Fibroblast of the aortic adventitia (primary cell): ENCODE measurements at regions not wholly inside any gene's neighbourhood (a gene's known extent, or its start where the extent isn't known, plus 50 kb on each side); places are given as distances from the start of the nearest gene placed in this dataset.

Experiments used
- DNase-seq: peaks from one replicate; pipeline ENCODE4 v3.0.0-alpha.2; 2010; ENCODE audit warnings: low read depth
- H3K4me3 ChIP-seq: 2 replicates; pipeline ENCODE4 v1.5.1; 2011; ENCODE audit warnings: low read depth, mild to moderate bottlenecking, control low read depth, low read length, moderate library complexity
- TF ChIP-seq, protein P1 (sequence below): IDR thresholded peaks from 2 replicates; pipeline ENCODE4 v1.5.1; 2011; ENCODE audit warnings: mild to moderate bottlenecking, low read length, control low read depth, inconsistent platforms; ENCODE audit not compliant: insufficient read depth

DNA sequence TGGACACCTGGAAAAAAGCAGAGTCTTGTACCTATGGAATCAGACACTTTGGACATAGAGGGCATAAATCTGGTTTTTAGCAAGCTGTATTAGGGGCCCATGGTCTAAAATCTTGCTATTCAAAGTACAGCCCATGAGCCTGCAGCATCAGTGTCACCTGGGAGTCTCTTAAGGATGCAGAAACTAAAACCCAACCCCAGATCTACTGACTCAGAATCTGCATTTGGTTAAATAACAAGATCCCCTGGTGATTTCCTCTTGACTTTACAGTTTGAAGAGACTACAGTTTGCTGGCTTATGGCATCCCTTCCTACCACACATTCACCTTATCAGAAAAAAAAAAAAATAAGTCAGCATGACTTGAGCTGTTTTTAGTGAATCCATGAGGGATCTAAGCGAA is 74.9 kb upstream of the NR2F2 start:
- TF ChIP-seq, protein P1, sequence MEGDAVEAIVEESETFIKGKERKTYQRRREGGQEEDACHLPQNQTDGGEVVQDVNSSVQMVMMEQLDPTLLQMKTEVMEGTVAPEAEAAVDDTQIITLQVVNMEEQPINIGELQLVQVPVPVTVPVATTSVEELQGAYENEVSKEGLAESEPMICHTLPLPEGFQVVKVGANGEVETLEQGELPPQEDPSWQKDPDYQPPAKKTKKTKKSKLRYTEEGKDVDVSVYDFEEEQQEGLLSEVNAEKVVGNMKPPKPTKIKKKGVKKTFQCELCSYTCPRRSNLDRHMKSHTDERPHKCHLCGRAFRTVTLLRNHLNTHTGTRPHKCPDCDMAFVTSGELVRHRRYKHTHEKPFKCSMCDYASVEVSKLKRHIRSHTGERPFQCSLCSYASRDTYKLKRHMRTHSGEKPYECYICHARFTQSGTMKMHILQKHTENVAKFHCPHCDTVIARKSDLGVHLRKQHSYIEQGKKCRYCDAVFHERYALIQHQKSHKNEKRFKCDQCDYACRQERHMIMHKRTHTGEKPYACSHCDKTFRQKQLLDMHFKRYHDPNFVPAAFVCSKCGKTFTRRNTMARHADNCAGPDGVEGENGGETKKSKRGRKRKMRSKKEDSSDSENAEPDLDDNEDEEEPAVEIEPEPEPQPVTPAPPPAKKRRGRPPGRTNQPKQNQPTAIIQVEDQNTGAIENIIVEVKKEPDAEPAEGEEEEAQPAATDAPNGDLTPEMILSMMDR, result no peak
- H3K4me3 ChIP-seq, result no peak overlapping the region
- DNase-seq, result no peak

DNA sequence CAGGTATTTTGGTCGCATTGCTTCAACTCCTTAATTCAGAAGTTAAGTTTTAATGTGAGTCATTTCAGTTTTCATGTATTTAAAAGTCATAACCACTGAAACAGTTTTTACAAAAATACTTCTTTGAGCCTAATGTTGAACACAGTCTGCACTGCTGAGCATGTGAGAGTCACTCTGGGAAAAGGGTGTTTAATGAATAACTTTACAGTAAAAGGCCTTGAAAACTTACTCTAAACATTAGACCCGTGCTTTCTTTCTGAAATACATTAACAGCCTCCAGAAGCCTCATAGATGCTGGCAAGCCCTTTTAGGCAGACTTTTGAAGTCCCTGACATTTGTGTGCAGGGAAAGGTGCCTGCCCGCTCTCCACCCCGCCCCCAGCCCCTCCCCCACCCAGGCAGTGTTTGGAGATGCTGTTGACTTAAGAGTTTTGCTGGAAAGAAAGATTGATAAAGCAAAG is 68.9 kb upstream of the NR2F2 start:
- no peak overlapping the region for H3K4me3 ChIP-seq
- DNase-seq, result no peak
- TF ChIP-seq, protein P1, result no peak

DNA sequence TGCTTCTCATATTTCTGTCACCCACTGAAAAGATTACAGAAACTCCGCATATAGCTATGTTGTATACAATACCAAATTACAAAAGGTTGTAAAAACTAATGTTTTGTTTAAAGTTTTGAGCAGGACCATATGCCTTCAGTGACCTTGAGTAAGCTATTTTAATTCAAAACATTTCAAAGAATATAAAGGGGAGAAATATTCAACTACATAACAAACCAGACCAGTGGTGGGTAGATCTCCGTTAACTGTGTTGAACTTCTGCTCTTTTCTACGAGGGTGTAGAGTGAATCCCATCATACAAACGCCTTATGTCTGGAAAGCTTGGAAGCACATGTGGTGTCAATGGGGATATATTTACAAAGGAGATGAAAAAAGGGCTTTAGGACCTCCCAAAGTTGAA is 68.4 kb upstream of the NR2F2 start:
- TF ChIP-seq, protein P1, result no peak
- H3K4me3 ChIP-seq, result no peak overlapping the region
- DNase-seq, result no peak

DNA sequence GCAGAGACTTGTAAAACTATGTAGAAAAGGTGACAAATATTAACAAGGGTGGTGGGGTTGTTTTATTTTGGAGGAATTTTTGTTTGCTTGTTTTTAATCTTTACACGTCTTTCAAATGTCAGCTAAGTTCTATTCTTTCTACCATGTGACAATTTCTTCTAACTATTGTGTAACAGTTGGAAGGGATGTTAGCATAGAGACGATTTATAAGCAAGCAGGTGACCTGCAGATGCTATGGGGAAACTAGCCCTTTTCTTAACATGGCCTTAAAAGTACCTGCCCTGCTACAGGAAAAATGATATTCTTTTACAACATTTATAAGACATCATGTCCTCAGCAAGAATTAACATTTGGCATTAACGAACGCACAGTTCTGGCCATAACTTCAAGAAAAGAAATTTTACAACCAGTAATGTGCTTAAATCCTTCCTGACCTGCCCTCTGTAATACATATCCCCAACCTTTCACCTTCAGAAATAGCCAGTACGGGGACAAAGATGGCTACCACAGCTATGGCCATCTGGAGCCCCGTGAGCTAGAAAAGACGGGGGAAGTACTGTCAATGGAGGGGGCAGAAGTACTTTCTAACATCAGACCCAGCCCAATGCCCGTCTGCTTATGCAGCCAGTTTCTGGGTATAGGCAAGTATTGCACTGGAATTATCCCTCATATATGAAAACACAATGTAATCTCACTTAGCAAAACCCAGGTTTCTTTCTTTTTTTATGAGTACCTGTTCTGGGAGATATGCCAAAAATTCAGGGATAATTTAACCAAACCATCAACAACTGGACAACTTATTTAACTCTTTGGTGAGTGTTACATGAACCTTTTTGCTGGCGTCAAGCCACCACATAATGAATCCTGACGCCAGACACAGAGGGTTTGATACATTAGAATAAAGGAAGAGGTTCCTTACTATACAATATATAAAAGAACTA is 67.7 kb upstream of the NR2F2 start:
- no peak overlapping the region for H3K4me3 ChIP-seq
- DNase-seq, result no peak
- TF ChIP-seq, protein P1, result no peak

DNA sequence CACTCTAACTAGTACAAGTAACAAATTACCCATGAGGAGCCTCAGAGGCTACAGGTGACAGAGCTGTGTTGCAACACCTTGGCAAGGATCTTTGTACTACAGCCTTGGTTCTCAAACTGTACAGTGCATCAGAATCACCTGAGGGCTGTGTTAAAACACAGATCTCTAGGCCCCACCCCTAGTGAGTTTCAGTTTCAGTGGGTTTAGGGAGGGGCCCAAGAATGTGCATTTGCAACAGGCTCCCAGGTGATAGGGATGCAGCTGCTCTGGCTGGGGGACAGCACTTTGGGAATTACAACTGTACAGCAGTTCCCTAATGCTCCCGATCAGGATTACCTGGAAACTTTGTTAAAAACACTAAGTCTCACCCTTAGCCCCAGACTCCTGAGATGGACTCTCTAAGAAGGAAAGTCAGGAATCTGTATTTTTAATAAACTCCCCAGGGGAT is 66.1 kb upstream of the NR2F2 start:
- DNase-seq, result no peak
- H3K4me3 ChIP-seq, result no peak overlapping the region
- TF ChIP-seq, protein P1, result no peak

DNA sequence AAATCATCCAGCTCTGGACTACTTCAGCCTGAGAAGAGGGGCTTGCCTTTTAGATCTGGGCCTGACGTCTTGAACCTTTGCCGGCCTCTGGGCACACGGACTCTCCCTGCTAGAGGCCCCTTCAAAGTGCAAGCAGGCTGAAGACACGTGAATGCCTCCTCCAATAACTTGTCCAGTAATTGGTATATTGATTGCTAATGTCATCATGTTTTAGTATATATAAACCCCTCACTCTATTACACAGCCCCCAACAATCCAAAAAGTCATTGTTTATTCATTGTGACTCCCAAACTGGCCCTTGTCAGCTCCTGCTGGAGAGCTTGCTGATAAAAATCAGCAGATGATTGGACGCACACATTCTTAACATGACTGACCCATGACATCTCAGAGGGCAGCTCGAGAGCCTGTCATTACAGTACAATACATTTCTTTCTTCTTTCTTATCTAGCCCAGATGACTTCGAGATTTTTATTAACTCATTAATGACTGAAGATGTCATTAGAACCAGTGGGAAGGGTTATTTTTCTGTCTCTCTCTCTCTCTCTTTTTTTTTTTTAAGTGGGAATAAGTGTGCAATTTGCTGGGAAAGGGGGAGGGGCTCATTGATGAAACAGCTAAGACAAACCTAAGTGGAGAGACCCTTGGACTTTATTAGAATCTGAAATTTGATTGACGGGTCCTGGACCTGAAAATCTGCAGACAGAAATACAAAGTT is 65.5 kb upstream of the NR2F2 start:
- H3K4me3 ChIP-seq, result no peak overlapping the region
- peak; percentile 41 for DNase-seq
- TF ChIP-seq, protein P1, result no peak
